ENCODE measurements at regions not wholly inside any gene's neighbourhood (a gene's known extent, or its start where the extent isn't known, plus 50 kb on each side); places are given as distances from the start of the nearest gene placed in this dataset.

DNA sequence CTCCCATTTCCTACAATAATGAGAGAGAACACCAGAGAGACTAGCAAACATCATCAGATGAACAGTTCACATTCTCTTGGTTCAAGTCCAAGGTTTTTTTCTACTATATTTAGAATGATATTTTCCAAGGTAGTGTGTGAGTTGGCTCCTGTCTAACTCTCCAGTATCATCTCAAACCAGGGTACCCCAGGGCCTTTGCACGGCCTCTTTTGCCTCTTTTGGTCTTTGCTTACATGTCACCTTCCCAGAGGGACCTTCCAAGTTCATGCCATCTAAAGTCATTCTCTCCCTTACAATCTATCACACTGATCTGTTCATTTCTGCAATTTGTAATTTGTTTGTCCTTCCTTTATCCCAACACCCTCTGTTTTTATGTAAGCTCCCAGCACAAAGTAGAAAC is 264.5 kb downstream of the VRK1 start:
- TF ChIP-seq, protein P1, sequence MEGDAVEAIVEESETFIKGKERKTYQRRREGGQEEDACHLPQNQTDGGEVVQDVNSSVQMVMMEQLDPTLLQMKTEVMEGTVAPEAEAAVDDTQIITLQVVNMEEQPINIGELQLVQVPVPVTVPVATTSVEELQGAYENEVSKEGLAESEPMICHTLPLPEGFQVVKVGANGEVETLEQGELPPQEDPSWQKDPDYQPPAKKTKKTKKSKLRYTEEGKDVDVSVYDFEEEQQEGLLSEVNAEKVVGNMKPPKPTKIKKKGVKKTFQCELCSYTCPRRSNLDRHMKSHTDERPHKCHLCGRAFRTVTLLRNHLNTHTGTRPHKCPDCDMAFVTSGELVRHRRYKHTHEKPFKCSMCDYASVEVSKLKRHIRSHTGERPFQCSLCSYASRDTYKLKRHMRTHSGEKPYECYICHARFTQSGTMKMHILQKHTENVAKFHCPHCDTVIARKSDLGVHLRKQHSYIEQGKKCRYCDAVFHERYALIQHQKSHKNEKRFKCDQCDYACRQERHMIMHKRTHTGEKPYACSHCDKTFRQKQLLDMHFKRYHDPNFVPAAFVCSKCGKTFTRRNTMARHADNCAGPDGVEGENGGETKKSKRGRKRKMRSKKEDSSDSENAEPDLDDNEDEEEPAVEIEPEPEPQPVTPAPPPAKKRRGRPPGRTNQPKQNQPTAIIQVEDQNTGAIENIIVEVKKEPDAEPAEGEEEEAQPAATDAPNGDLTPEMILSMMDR (conservative IDR thresholded peaks at IDR 0.05 in 1 of 2, IDR thresholded peaks at IDR 0.05 in 1 of 2; ENCODE audit: extremely low read depth in 1 of 2, insufficient read depth in 1 of 2, low read depth in 1 of 2, low read length in 2 of 2) = no peak
- TF ChIP-seq EZH2 (IDR thresholded peaks at IDR 0.05; ENCODE audit: borderline replicate concordance, low read length) = no peak

Measured in mammary epithelial cell (primary cell).